KMS-11 (cell line): ENCODE measurements at regions not wholly inside any gene's neighbourhood (a gene's known extent, or its start where the extent isn't known, plus 50 kb on each side); places are given as distances from the start of the nearest gene placed in this dataset.

Experiments
- H2AFZ ChIP-seq: fragments of 200-600 bp; sonication (generic); 2 replicates; pipeline ENCODE4 v1.6.1; 2016; ENCODE audit warnings: antibody characterized with exemption, mixed run types, low read depth
- H3K27ac ChIP-seq: fragments of 200-600 bp; sonication (generic); 2 replicates; pipeline ENCODE4 v1.6.1; 2016; ENCODE audit warnings: mild to moderate bottlenecking, mixed run types
- H3K27me3 ChIP-seq: fragments of 200-600 bp; sonication (generic); 2 replicates; pipeline ENCODE4 v1.6.1; 2017; ENCODE audit warnings: mild to moderate bottlenecking, low read depth, mixed run types, moderate library complexity; ENCODE audit not compliant: insufficient read depth
- H3K36me3 ChIP-seq: fragments of 200-600 bp; sonication (generic); 2 replicates; pipeline ENCODE4 v1.6.1; 2017; ENCODE audit warnings: mild to moderate bottlenecking, mixed run types; ENCODE audit not compliant: insufficient read depth
- H3K4me1 ChIP-seq: fragments of 200-600 bp; sonication (generic); 2 replicates; pipeline ENCODE4 v1.6.1; 2016; ENCODE audit warnings: mild to moderate bottlenecking, low read depth, mixed run types; ENCODE audit not compliant: poor library complexity, severe bottlenecking
- H3K4me2 ChIP-seq: fragments of 200-600 bp; sonication (generic); 2 replicates; pipeline ENCODE4 v1.7.0; 2016; ENCODE audit warnings: mild to moderate bottlenecking, mixed run types
- H3K4me3 ChIP-seq: fragments of 200-600 bp; sonication (generic); IDR thresholded peaks from 2 replicates; pipeline ENCODE4 v1.6.1; 2017; ENCODE audit warnings: low read depth, low read length, mixed read lengths; ENCODE audit not compliant: insufficient read depth
- H3K79me2 ChIP-seq: fragments of 200-600 bp; sonication (generic); 2 replicates; pipeline ENCODE4 v1.6.1; 2016; ENCODE audit warnings: low read depth, mixed run types; ENCODE audit not compliant: insufficient read depth
- H3K9ac ChIP-seq: fragments of 200-600 bp; sonication (generic); 2 replicates; pipeline ENCODE4 v1.6.1; 2016; ENCODE audit warnings: mild to moderate bottlenecking, mixed run types
- H4K20me1 ChIP-seq: fragments of 200-600 bp; sonication (generic); 2 replicates; pipeline ENCODE4 v1.6.1; 2016; ENCODE audit warnings: mild to moderate bottlenecking, mixed run types; ENCODE audit not compliant: insufficient read depth
- TF ChIP-seq, protein P1 (sequence below): fragments of 200-600 bp; sonication (generic); conservative IDR thresholded peaks from 2 replicates; pipeline ENCODE4 v1.6.1; 2017; ENCODE audit warnings: low read depth, mild to moderate bottlenecking, antibody characterized with exemption, low read length, moderate library complexity, mixed read lengths

DNA sequence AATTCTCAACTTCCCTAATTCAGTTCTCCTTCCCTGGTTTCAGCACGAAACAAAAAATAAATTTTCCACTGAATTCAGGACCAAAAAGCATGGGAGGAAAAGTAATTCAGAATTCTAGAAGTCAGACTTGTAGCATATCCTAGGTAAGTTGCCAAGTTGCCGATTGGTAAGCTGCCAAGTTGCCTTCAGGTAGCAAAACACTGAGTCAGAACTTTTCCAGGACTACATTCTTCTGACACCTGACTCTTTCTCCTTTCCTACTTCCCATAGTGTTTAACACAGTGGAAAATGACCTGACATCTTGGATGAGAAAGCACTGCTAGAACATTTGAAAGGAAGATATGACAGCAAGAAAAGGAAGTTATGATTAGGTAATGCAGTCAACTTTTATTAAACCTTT is 322.8 kb downstream of the SPATA17 start:
- no peak overlapping the region for H3K9ac ChIP-seq
- H2AFZ ChIP-seq = no peak overlapping the region
- H3K27ac ChIP-seq = no peak overlapping the region
- no peaks in the 10 kb centered on the region for H3K4me1 ChIP-seq
- H3K36me3 ChIP-seq = no peaks in the 10 kb centered on the region
- TF ChIP-seq, protein P1, sequence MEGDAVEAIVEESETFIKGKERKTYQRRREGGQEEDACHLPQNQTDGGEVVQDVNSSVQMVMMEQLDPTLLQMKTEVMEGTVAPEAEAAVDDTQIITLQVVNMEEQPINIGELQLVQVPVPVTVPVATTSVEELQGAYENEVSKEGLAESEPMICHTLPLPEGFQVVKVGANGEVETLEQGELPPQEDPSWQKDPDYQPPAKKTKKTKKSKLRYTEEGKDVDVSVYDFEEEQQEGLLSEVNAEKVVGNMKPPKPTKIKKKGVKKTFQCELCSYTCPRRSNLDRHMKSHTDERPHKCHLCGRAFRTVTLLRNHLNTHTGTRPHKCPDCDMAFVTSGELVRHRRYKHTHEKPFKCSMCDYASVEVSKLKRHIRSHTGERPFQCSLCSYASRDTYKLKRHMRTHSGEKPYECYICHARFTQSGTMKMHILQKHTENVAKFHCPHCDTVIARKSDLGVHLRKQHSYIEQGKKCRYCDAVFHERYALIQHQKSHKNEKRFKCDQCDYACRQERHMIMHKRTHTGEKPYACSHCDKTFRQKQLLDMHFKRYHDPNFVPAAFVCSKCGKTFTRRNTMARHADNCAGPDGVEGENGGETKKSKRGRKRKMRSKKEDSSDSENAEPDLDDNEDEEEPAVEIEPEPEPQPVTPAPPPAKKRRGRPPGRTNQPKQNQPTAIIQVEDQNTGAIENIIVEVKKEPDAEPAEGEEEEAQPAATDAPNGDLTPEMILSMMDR = no peak
- H3K4me3 ChIP-seq = no peak overlapping the region
- H3K4me2 ChIP-seq = no peak overlapping the region
- H4K20me1 ChIP-seq = no peaks in the 10 kb centered on the region
- no peaks in the 10 kb centered on the region for H3K79me2 ChIP-seq
- no peaks in the 10 kb centered on the region for H3K27me3 ChIP-seq

DNA sequence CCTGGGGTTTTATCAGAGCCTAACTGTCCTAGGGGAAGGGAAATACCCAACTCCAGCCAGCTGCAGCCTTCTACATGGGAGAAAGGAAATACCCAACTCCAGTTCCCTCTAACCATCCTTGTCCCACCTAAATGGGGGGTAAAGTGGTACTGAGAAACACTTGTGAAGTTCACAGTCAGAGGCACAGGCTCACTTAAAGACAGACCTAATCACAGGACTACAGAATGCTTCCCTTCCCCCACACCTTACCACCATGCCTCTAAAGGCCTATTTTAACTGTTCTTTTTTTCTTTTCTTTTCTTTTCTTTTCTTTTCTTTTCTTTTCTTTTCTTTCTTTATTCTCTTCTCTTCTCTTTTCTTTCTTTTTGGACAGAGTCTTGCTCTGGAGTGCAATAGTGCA is 324.6 kb downstream of the SPATA17 start:
- TF ChIP-seq, protein P1 = no peak
- Histone ChIP-seq H4K20me1 (no peaks in the 10 kb centered on the region), H3K27me3 (no peaks in the 10 kb centered on the region), H3K27ac (no peak overlapping the region), H3K4me1 (no peaks in the 10 kb centered on the region), H3K4me2 (no peak overlapping the region), H3K9ac (no peak overlapping the region), H3K79me2 (no peaks in the 10 kb centered on the region), H2AFZ (no peak overlapping the region), H3K4me3 (no peak overlapping the region), H3K36me3 (no peaks in the 10 kb centered on the region)

DNA sequence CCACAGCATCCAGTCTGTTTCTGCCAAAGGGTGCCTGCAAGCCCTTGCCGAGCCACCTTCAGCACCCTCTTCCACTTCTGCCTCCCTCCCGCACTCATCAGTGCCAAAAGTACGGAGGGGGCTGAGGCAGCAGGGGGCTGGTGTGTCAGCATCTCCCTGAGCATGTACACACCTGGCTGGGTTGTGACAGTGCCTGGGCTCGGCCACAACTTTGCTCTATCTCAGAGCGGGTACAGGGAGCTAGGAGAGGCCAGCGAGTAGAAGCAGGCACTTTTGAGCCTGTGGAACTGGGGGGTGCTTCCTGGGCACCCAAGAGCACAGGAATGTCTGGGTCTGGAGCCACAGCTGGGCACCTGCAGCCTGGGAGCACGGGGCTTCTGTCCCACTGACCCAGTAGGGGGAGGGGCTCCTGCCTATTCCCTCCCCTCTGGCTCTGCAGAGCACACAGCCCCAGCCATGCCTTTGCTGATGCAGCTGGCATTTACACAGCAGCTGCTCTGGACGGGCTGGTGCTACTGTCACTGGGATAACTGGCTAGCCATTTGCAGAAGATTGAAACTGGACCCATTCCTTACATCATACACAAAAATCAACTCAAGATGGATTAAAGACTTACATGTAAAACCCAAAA is 319.8 kb upstream of the RRP15 start:
- H4K20me1 ChIP-seq = no peaks in the 10 kb centered on the region
- H3K27ac ChIP-seq = no peak overlapping the region
- H3K4me2 ChIP-seq = no peak overlapping the region
- no peak overlapping the region for H2AFZ ChIP-seq
- TF ChIP-seq, protein P1 = no peak
- no peaks in the 10 kb centered on the region for H3K36me3 ChIP-seq
- no peaks in the 10 kb centered on the region for H3K79me2 ChIP-seq
- H3K4me1 ChIP-seq = no peaks in the 10 kb centered on the region
- no peak overlapping the region for H3K9ac ChIP-seq
- H3K27me3 ChIP-seq = no peaks in the 10 kb centered on the region
- no peak overlapping the region for H3K4me3 ChIP-seq

DNA sequence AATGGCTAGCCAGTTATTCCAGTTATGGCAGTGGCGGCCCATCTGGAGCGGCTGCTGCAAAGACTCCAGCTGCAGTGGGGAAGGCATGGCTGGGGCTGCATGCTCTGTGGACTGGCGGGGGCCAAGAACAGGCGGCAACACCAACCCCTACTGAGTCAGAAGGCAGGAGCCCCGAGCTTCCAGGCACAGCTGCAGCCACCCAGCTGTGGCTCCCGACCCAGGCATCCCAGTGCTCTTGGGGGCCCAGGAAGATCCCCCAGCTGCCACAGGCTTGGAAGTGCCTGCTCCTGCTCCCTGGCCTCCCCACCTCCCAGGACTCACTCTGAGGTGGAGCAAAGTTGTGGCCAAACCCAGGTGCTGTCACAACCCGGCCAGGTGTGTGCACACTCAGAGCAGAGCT is 317.0 kb upstream of the RRP15 start:
- no peak overlapping the region for H2AFZ ChIP-seq
- H3K36me3 ChIP-seq = no peaks in the 10 kb centered on the region
- no peaks in the 10 kb centered on the region for H4K20me1 ChIP-seq
- no peak overlapping the region for H3K4me2 ChIP-seq
- no peaks in the 10 kb centered on the region for H3K79me2 ChIP-seq
- no peaks in the 10 kb centered on the region for H3K4me1 ChIP-seq
- TF ChIP-seq, protein P1 = no peak
- no peak overlapping the region for H3K9ac ChIP-seq
- no peak overlapping the region for H3K27ac ChIP-seq
- H3K4me3 ChIP-seq = no peak overlapping the region
- no peaks in the 10 kb centered on the region for H3K27me3 ChIP-seq
